ENCODE measurements at regions not wholly inside any gene's neighbourhood (a gene's known extent, or its start where the extent isn't known, plus 50 kb on each side); places are given as distances from the start of the nearest gene placed in this dataset.

DNA sequence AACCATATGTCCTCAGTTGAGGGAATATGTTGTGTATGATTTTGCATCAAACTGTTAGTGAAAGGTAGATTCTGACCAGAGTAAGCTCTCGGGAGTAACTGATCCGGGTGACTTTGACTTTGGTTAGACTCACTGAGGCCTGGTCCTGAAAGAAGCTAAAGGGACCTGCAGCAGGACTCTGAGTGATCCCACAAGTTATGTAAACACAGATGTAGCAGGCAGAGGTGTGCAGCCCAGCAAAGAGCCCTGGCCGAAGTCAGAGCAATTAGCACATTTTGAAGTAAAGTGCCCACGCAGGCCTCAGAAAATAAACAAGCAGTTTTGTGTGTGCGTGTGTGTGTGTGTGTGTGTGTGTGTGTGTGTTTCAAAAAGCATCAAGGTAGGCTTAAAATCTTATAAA lies 245.6 kb upstream of the FERD3L start:
- no peak overlapping the region for H2AK5ac ChIP-seq (ENCODE audit: insufficient read length, low read length)
- no peak overlapping the region for H3K14ac ChIP-seq (ENCODE audit: insufficient read depth, low read length)
- no peaks in the 10 kb centered on the region for H3K27me3 Mint-ChIP-seq (ENCODE audit: low read depth)
- no peak overlapping the region for H3K27ac ChIP-seq (ENCODE audit: insufficient read length, low read depth, low read length)
- WGBS (ENCODE audit: extremely low coverage, insufficient read length, low lambda C conversion rate) = no CpG with 5 or more reads among the region's 5 CpGs
- H4K20me1 ChIP-seq (ENCODE audit: control insufficient read depth, insufficient read depth, insufficient read length) = no peaks in the 10 kb centered on the region
- H2BK12ac ChIP-seq (ENCODE audit: insufficient read length, low read depth, low read length) = no peak overlapping the region
- no peaks in the 10 kb centered on the region for H3K23me2 ChIP-seq (ENCODE audit: insufficient read length, low read depth, low read length, poor library complexity, severe bottlenecking)
- TF ChIP-seq, protein P1, sequence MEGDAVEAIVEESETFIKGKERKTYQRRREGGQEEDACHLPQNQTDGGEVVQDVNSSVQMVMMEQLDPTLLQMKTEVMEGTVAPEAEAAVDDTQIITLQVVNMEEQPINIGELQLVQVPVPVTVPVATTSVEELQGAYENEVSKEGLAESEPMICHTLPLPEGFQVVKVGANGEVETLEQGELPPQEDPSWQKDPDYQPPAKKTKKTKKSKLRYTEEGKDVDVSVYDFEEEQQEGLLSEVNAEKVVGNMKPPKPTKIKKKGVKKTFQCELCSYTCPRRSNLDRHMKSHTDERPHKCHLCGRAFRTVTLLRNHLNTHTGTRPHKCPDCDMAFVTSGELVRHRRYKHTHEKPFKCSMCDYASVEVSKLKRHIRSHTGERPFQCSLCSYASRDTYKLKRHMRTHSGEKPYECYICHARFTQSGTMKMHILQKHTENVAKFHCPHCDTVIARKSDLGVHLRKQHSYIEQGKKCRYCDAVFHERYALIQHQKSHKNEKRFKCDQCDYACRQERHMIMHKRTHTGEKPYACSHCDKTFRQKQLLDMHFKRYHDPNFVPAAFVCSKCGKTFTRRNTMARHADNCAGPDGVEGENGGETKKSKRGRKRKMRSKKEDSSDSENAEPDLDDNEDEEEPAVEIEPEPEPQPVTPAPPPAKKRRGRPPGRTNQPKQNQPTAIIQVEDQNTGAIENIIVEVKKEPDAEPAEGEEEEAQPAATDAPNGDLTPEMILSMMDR (conservative IDR thresholded peaks at IDR 0.05) = no peak
- 0 out of 7 replicates have a peak overlapping the region, but pooled peaks of 1 of the 3 experiments have one; percentile 85 for H3K27ac Mint-ChIP-seq
- H3K27me3 ChIP-seq (ENCODE audit: insufficient read depth, low read length) = no peaks in the 10 kb centered on the region
- H3K4me2 ChIP-seq (ENCODE audit: insufficient read depth, insufficient read length, low read length) = no peak overlapping the region
- H3K4ac ChIP-seq (ENCODE audit: low read depth, low read length) = no peak overlapping the region
- H3K36me3 Mint-ChIP-seq (ENCODE audit: insufficient read depth in 1 of 3, low read depth in 3 of 3) = no peaks in the 10 kb centered on the region; a peak in 1 of 7 replicates
- no peak overlapping the region for H2BK15ac ChIP-seq (ENCODE audit: low read depth, low read length)
- no peaks in the 10 kb centered on the region for H3K9me3 ChIP-seq (ENCODE audit: control insufficient read depth, low read depth, low read length)
- 0 out of 5 replicates have a peak, but pooled peaks cover 0 to 3% of the 10 kb centered on the region in 2 experiments for H3K9me3 Mint-ChIP-seq
- peaks cover 3% of the 10 kb centered on the region in 2 experiments; a peak in 1 of 4 replicates for H3K4me1 Mint-ChIP-seq
- H3K18ac ChIP-seq (ENCODE audit: insufficient read length, low read depth, low read length) = no peak overlapping the region
- no peak overlapping the region for H4K5ac ChIP-seq (ENCODE audit: insufficient read length, low read depth, low read length)
- no peaks in the 10 kb centered on the region for H3K79me1 ChIP-seq (ENCODE audit: insufficient read depth, low read depth, low read length, poor library complexity, severe bottlenecking)
- no peak overlapping the region for H3K4me3 Mint-ChIP-seq
- H3K79me2 ChIP-seq (ENCODE audit: insufficient read depth, low read length) = no peaks in the 10 kb centered on the region
- H4K8ac ChIP-seq (replicated peaks; ENCODE audit: insufficient read length, low read depth, low read length) = no peak overlapping the region
- H3K9ac ChIP-seq (ENCODE audit: extremely low read depth, insufficient read length, low read length) = no peak overlapping the region
- H4K91ac ChIP-seq (ENCODE audit: insufficient read length, low read depth, low read length) = no peak overlapping the region
- H3K56ac ChIP-seq (ENCODE audit: insufficient read length, low read depth, low read length) = no peak overlapping the region
- no peak overlapping the region for H2BK20ac ChIP-seq (ENCODE audit: low read depth, low read length, poor library complexity, severe bottlenecking)
- no peak overlapping the region for H3K23ac ChIP-seq (ENCODE audit: insufficient read length, low read depth, low read length)
- no peak for DNase-seq
- no peaks in the 10 kb centered on the region for H3K4me1 ChIP-seq (ENCODE audit: insufficient read depth, low read length)
- H2BK5ac ChIP-seq (ENCODE audit: insufficient read length, low read length) = no peak overlapping the region
- H3T11ph ChIP-seq (ENCODE audit: low read length) = no peak overlapping the region
- H2BK120ac ChIP-seq (ENCODE audit: low read depth, low read length, poor library complexity, severe bottlenecking) = no peak overlapping the region
- no peak overlapping the region for H2AFZ ChIP-seq (ENCODE audit: low read length)
